GM18951 (cell line): ENCODE measurements at regions not wholly inside any gene's neighbourhood (a gene's known extent, or its start where the extent isn't known, plus 50 kb on each side); places are given as distances from the start of the nearest gene placed in this dataset.

Source experiments
- POLR2A ChIP-seq: IDR thresholded peaks from 4 replicates; pipeline ENCODE4 v1.6.1; 2011; ENCODE audit warnings: mild to moderate bottlenecking; ENCODE audit not compliant: insufficient read length, insufficient read depth; ENCODE audit errors: extremely low read depth
- in situ Hi-C: fragments of 300-500 bp; cut with MboI; formaldehyde crosslinking; loops from one replicate; pipeline ENCODE4 v1.12.0; 2022; ENCODE audit warnings: low sequenced_read_pairs, mixed read lengths, inconsistent platforms; ENCODE audit not compliant: unreplicated experiment

DNA sequence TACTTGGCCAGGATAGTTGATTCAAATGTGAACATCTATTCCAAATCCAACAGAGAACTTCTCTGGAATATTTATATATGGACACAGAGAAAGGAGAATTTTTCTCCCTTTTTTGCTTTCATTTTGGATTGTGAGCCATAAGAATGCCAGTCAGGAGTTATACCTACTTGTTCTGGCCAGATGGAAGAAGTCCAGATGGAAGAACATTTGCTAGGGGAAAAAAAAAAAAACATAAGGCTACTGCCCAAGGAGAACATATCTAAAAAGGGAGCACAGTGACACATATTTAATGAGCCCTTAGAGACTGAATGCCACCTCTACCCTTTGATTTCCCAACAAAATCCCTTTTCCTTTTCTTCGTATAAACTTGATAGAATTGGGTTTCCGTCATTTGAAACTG, 61.7 kb upstream of the PPP2R2B start:
- in situ Hi-C loops: no loop called here
- TF ChIP-seq POLR2A: no peak

DNA sequence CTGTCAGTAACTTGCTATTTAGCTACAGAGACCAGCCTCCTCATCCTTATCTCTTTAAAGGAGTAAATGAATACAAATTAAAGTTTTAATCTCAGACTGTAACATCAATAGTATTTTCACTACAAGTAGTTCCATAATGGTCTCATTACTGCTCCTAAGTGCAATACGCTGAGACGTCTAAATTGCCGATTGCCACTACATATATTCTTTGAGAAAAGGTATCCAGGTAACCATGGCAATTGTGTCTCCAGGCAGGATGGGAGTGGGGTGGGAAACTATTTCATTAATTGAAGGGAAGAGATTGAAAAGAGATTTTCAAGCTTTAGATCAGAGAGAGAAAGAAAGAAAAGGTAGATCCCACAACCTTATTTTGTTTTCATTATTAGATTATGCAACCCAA, 65.5 kb upstream of the PPP2R2B start:
- TF ChIP-seq POLR2A: no peak
- in situ Hi-C loops: no loop called here

DNA sequence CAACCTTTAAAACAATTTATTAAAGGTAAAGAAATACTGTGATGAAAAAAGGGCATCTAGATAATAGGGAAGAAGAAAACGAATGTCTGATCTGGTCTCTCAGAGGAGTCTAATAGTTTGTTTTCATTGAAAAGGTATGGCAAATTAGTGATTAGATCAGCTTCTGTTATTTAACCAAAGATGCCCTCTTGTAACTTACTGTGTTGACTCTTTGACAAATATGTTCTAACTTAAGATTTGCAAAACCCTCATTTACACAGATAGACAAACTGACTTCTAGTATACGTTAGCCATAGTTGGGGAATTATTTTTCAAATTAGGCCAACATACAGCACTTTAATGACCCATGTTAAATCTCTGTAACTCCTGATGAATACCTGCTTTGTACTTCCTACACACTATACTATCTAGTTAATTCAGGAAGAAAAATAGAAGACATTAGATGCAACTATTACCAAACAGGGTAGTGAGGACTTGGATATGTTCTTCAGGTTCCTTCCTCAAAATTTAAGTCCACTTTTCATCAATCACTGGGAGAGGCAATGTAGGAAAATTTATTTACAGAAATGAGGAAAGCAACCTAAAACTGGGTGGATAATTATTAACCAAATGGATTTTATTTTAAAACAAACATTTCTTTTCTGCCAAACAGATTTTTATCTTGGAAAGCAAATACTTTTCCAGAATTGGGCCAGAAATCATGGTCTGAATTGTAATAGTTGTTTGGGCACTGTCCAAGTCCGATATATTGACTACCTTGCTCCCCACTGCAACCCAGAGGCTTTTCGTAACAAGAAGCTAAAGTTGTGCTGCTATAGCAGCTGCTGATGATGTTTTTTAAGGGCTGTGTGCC, 66.4 kb upstream of the PPP2R2B start:
- in situ Hi-C loops: no loop called here
- no peak for TF ChIP-seq POLR2A

DNA sequence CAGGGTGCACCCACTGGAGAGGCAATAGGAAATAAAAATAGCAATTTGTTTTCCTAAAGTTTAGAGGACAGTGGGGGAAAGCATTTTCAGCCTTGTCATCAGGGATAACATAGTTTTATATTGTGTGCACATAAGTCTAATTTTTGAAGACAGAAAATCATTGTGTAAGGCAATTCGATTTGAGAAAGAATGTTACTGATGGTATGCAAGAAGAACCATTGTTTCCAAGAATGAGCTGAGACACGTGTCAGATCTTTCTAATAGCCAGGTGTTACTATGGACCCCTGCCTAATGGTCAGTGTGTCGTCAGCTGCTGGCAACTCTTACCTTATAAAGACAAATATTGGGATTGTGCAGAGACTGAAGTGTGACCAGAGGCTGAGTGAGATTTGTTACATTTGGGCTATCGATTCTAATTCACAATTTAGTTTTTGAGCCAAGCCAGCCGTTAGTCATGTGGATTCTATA, 67.1 kb upstream of the PPP2R2B start:
- TF ChIP-seq POLR2A: no peak
- in situ Hi-C loops: no loop called here

DNA sequence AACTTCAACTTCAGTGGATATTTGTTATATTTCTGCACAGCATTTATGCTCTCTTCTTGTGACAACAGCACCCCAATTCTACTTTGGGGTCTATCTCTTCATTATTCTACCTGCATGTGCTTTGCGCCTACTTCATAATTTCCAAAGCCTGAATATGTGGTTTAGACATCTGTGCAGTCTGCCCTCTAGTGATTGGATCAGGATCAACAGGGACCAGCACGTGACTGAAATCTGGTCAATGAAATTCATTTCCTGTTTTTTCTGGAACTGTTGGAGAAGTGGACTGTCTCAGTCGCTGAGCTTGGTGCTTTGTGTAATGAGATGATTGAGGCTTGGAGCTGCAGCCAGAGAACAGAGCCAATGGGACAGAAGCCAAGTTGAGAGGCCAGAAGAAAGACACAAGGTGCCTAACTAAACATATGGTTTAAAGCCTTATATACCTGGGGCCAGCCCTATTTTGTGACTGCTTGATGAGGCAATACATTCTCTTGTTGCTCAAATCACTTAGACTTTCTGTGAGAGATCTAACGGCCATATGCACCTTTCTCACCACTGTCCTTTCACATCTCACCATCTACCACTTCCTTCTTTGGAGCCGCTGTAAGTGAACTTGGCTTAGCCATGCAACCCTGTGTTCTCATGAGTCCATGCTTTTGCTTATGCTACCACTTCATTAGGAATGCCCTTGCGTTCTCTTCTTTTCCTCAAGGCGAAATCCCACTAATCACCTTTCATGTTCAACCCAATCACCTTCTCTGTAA, 68.8 kb upstream of the PPP2R2B start:
- TF ChIP-seq POLR2A: no peak
- in situ Hi-C loops: no loop called here

DNA sequence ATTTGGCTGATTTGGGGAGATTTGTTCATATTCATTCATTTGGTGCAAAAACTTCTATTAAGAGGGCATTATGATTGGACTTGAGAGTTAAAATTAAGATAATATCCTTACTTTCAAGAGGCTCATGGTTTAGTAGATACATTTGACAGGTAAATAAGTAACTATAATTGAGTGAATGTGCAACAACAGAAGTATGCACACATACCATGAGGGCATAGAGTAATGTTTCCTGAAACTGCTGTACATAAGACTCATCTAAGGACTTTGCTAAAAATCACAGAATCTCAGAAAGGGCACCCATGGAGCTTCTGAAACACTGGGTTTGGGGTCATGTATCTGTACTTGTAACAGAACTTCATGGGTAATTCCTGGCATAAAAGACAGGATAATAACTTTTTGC, 70.1 kb upstream of the PPP2R2B start:
- no peak for TF ChIP-seq POLR2A
- in situ Hi-C loops: no loop called here

DNA sequence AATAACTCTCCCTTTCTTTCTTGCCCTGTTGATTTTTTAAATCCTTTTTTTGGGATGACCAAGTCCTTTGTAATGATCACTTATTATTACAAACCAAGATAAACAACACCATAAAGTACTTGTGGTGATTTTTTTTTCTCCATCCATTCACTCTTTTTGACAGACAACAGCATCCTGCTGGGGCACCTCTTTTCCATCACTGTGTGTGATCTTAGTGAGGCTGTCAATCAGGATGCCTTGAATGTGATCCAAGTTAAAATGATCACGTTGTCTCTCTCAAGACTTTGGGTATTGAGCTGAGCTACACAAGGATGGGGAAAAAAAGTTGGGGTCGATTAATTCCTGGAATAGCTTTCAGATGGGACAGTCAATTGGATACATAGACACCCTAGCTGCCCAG, 73.6 kb upstream of the PPP2R2B start:
- no peak for TF ChIP-seq POLR2A
- in situ Hi-C loops: no loop called here

DNA sequence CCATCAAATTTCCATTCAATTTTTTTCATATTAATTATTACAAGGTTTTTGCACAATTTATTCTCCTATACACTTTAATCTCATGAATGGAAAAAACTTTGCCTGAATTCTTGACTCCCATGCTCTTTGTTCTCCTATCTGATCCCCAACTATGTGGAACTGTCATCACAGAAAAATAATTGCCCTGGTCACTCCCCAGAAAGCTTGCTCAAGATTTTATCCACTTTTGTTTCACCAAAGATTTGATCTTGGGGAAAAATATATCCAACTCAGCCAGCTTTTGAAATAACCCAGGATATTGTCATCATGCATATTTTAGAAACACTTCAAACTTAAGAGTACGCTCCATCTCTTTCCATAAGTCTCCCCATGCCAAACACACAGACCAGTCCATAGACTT, 77.7 kb upstream of the PPP2R2B start:
- TF ChIP-seq POLR2A: no peak
- in situ Hi-C loops: no loop called here

DNA sequence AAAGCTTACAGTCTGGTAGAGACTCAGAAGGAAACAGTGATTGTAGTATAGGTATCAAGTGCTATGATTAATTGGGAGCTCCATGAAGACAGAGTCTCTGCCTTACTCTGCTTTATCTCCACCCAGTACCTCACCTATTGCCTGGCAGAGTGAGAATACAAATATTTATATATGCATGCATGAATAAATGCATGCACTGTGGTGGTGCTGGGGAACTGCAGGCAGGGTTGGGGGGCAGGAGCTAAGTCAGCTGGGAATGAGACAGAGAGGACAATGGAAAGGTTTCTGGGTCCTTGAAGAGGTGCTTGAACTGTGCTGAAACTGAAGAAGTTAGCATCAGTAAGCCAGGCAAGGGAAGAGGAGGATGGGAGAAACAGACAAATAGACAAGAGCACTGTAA, 80.8 kb upstream of the PPP2R2B start:
- no peak for TF ChIP-seq POLR2A
- in situ Hi-C loops: no loop called here

DNA sequence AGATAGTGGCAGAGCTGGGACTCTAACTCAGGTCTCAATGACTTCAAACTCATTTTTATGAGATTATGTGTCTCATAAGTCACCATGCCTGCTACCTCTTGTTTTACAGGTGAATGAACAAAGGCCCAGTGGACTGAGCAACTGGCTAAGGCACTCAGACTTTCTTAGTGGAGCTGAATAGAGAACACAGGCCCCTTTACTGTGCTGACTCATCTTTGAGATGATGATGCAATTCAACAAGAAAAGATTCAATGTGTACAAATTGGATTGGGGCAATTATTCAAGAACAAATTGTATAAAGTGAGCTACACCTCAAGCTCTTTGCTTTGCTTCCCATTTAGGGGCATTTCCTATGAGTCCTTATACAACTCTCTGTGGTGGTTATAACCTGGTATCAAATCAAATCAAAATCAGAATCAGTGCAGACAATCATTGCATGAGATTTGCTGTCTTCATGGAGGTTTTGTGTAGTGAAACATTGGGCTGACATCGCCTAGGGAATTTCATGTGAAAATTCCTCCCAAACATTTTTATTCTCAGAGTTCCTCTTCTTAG, 84.3 kb upstream of the PPP2R2B start:
- no peak for TF ChIP-seq POLR2A
- in situ Hi-C loops: loop anchor here (10.0 kb wide), 2 partner anchors 308 to 418 kb away; no protein-coding TSS in a partner anchor

DNA sequence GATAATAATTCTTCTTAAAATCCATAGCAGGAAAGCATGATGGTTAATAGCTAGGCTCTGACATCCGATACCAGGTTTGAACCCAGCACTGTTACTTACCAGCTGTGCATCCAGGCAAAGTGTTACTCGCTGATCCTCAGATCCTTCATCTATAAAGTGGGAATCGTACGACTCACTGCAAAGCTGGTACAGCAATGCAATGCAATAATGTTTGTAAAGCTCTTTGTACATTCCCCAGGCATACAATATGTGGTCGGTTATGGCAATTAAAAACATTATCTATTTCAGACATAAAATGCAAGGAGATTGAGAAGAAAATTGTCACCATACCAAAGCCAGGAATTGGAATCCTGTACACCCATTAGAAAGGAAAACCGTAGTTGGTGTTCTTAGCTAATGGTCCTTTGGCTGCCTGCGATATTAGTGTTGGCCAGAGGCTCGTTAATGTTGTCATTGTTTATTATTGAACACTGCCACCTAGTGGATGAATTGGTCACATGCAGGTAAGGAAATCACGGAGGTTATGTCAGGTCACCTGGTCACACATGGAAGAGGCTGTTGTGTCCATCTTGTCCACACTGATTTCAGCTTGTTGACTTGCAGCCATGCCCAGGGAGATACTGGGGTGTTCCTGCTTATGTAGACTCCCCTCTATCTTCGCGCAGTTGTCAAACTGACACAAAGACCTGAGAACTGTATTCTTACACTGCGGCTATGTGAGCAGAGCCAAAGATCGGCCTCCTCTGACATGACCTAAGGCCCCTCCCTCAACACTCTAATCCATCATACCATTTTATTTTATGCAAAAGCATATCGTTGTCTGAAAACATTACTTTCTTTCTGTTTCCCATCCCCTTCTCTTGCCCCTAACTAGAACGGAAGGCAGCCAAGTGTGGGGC, 87.5 kb upstream of the PPP2R2B start:
- in situ Hi-C loops: loop anchor here (10.0 kb wide), 2 partner anchors 311 to 421 kb away; no protein-coding TSS in a partner anchor
- no peak for TF ChIP-seq POLR2A

DNA sequence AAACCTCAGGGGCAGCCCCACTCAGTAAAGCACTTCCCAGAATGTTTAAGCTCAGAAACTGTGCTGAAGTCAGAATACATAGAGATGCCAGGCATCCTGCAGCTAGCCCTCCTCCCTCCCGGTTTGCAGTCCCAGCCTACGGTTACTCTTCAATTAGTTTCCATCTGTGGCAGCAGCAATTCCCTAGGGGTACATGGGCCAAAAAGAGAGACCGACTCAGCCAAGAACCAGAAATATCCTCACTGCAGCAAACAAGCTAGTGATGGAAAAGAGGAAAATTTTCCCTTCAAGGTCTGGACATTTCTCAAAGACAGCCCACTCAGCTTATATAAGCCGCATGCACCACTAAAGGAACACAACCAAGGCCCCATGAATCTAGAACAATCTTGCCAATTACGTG, 89.1 kb upstream of the PPP2R2B start:
- in situ Hi-C loops: loop anchor here (10.0 kb wide), 2 partner anchors 313 to 423 kb away; no protein-coding TSS in a partner anchor

More for the DNA sequence above, 89.1 kb upstream of the PPP2R2B start:
- no peak for TF ChIP-seq POLR2A
